SK-N-SH (cell line): ENCODE measurements at regions not wholly inside any gene's neighbourhood (a gene's known extent, or its start where the extent isn't known, plus 50 kb on each side); places are given as distances from the start of the nearest gene placed in this dataset.

Experiments used
- GATA2 ChIP-seq: sonication (generic); formaldehyde crosslinking; IDR thresholded peaks from 2 replicates; pipeline ENCODE4 v1.5.0; 2020; ENCODE audit warnings: mild to moderate bottlenecking, missing genetic modification reagents
- USF2 ChIP-seq: fragments of 150-350 bp; IDR thresholded peaks from 2 replicates; pipeline ENCODE4 v1.6.1; 2017; ENCODE audit warnings: antibody characterized with exemption, low read length, low read depth, borderline replicate concordance
- TF ChIP-seq, protein P1 (sequence below): fragments of 200-600 bp; sonication (generic); IDR thresholded peaks from 2 replicates; pipeline ENCODE4 v1.6.1; 2017; ENCODE audit warnings: antibody characterized with exemption, mild to moderate bottlenecking, moderate library complexity

- TF ChIP-seq, protein P1, sequence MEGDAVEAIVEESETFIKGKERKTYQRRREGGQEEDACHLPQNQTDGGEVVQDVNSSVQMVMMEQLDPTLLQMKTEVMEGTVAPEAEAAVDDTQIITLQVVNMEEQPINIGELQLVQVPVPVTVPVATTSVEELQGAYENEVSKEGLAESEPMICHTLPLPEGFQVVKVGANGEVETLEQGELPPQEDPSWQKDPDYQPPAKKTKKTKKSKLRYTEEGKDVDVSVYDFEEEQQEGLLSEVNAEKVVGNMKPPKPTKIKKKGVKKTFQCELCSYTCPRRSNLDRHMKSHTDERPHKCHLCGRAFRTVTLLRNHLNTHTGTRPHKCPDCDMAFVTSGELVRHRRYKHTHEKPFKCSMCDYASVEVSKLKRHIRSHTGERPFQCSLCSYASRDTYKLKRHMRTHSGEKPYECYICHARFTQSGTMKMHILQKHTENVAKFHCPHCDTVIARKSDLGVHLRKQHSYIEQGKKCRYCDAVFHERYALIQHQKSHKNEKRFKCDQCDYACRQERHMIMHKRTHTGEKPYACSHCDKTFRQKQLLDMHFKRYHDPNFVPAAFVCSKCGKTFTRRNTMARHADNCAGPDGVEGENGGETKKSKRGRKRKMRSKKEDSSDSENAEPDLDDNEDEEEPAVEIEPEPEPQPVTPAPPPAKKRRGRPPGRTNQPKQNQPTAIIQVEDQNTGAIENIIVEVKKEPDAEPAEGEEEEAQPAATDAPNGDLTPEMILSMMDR, result no peak
- TF ChIP-seq GATA2 (CRISPR knock-in tag) (peak; percentile 72), USF2 (no peak)
Observed at GRCh38 chr17:71870546-71870862, 250.3 kb upstream of the SOX9 start.
